Mammary epithelial cell (primary cell): ENCODE measurements at regions not wholly inside any gene's neighbourhood (a gene's known extent, or its start where the extent isn't known, plus 50 kb on each side); places are given as distances from the start of the nearest gene placed in this dataset.

Source experiments
- CTCF ChIP-seq, 2 donors: IDR thresholded peaks in 1 of 2; conservative IDR thresholded peaks in 1 of 2; 2 replicates each; pipeline ENCODE4 v1.5.1; 2011 to 2012; ENCODE audit warnings: inconsistent platforms in 2 of 2, low read length in 2 of 2, mild to moderate bottlenecking in 2 of 2, control low read depth in 1 of 2, low read depth in 1 of 2; ENCODE audit not compliant: insufficient read depth in 1 of 2; ENCODE audit errors: extremely low read depth in 1 of 2
- EZH2 ChIP-seq: IDR thresholded peaks from 2 replicates; pipeline ENCODE4 v1.6.1; 2012; ENCODE audit warnings: low read length, inconsistent platforms, borderline replicate concordance

GRCh38 chr11:130675371-130675821 lies 227.0 kb downstream of the ADAMTS15 start:
- TF ChIP-seq EZH2: no peak
- TF ChIP-seq CTCF (conservative IDR thresholded peaks at IDR 0.05 in 1 of 2, IDR thresholded peaks at IDR 0.05 in 1 of 2; ENCODE audit: extremely low read depth in 1 of 2, insufficient read depth in 1 of 2, low read depth in 1 of 2, low read length in 2 of 2): no peak
